Lower lobe of right lung (tissue), 2 donors: ENCODE measurements at regions not wholly inside any gene's neighbourhood (a gene's known extent, or its start where the extent isn't known, plus 50 kb on each side); places are given as distances from the start of the nearest gene placed in this dataset.
"Not testable (repeated sequence)": the region's sequence is repeated elsewhere in the genome, so short reads cannot be mapped to it uniquely, and the experiment has no call there.

Experiments
- ATAC-seq, 2 donors: fragments of 200-7000 bp; cut with Tn5 transposase; one replicate each; pipeline ENCODE4 v1.9.1; 2020 to 2022; ENCODE audit warnings: mild to moderate bottlenecking in 2 of 2, moderate library complexity in 2 of 2
- DNase-seq: peaks from one replicate; pipeline ENCODE4 v3.0.0-alpha.2; 2020
- H3K27ac ChIP-seq: fragments of 200-600 bp; one replicate; pipeline ENCODE4 v1.8.0; 2022
- H3K27me3 ChIP-seq: fragments of 200-600 bp; one replicate; pipeline ENCODE4 v1.8.0; 2022; ENCODE audit warnings: low read depth
- H3K36me3 ChIP-seq: fragments of 200-600 bp; one replicate; pipeline ENCODE4 v1.8.0; 2022; ENCODE audit warnings: mild to moderate bottlenecking
- H3K4me1 ChIP-seq: fragments of 200-600 bp; one replicate; pipeline ENCODE4 v1.8.0; 2022
- H3K4me3 ChIP-seq: fragments of 200-600 bp; one replicate; pipeline ENCODE4 v1.8.0; 2022; ENCODE audit warnings: mild to moderate bottlenecking
- H3K9me3 ChIP-seq: fragments of 200-600 bp; one replicate; pipeline ENCODE4 v1.8.0; 2022
- intact Hi-C: fragments of 100-400 bp; cut with DNase I; formaldehyde crosslinking; loops from one replicate; pipeline ENCODE4 v1.11.0; 2022
- TF ChIP-seq, protein P1 (sequence below): fragments of 200-600 bp; IDR thresholded peaks from one replicate; pipeline ENCODE4 v1.8.0; 2022; ENCODE audit warnings: antibody characterized with exemption, mild to moderate bottlenecking
- donor health status: DM: no; HTN: yes; CAD: no; lungs with severe emphysema.

DNA sequence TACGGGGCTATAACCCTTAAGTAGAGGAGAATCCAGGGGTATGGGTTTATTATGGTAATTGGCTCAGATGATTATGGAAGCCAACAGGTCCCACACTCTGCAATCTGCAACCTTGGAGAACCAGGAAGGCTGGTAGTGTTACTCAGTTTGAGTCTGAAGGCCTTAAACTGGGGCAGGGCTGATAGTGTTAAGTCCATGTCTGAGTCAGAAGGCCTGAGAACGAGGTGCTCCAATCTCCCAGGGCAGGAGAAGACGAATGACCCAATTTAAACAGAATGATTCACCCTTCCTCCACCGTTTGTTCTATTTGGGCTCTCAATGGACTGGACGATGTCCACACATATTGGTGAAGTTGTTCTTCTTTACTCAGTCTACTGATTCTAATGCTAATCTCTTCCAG, 244.5 kb upstream of the PTER start:
- no peak overlapping the region for H3K27ac ChIP-seq
- H3K36me3 ChIP-seq, result no peaks in the 10 kb centered on the region
- intact Hi-C loops, result no loop called here
- no peaks in the 10 kb centered on the region for H3K4me1 ChIP-seq
- H3K4me3 ChIP-seq, result no peak overlapping the region
- TF ChIP-seq, protein P1, sequence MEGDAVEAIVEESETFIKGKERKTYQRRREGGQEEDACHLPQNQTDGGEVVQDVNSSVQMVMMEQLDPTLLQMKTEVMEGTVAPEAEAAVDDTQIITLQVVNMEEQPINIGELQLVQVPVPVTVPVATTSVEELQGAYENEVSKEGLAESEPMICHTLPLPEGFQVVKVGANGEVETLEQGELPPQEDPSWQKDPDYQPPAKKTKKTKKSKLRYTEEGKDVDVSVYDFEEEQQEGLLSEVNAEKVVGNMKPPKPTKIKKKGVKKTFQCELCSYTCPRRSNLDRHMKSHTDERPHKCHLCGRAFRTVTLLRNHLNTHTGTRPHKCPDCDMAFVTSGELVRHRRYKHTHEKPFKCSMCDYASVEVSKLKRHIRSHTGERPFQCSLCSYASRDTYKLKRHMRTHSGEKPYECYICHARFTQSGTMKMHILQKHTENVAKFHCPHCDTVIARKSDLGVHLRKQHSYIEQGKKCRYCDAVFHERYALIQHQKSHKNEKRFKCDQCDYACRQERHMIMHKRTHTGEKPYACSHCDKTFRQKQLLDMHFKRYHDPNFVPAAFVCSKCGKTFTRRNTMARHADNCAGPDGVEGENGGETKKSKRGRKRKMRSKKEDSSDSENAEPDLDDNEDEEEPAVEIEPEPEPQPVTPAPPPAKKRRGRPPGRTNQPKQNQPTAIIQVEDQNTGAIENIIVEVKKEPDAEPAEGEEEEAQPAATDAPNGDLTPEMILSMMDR, result no peak
- H3K9me3 ChIP-seq, result no peaks in the 10 kb centered on the region
- DNase-seq (no peak), ATAC-seq (no peak)
- no peaks in the 10 kb centered on the region for H3K27me3 ChIP-seq

DNA sequence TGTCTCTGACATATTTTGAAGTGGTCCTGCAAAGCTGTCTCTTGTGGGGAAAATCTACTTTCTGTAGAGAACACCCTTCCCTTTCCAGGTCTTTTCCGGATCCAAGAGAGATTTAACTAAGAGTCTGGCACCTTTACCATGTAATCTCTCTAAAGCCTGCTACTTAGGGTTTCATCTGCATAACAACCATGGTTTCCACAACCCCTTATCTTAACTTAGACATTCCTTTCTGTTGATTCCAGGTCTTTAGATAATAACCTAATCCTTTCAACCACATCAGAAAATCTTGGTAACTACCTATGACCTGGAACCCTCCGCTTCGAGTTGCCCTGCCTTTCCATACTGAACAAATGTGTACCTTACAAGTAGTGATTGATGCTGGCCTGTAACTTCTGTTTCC, 243.6 kb upstream of the PTER start:
- intact Hi-C loops, result no loop called here
- no peaks in the 10 kb centered on the region for H3K36me3 ChIP-seq
- no peaks in the 10 kb centered on the region for H3K4me1 ChIP-seq
- H3K27me3 ChIP-seq, result no peaks in the 10 kb centered on the region
- H3K9me3 ChIP-seq, result no peaks in the 10 kb centered on the region
- H3K27ac ChIP-seq, result no peak overlapping the region
- H3K4me3 ChIP-seq, result no peak overlapping the region
- ATAC-seq (no peak), DNase-seq (no peak)
- TF ChIP-seq, protein P1, result no peak

DNA sequence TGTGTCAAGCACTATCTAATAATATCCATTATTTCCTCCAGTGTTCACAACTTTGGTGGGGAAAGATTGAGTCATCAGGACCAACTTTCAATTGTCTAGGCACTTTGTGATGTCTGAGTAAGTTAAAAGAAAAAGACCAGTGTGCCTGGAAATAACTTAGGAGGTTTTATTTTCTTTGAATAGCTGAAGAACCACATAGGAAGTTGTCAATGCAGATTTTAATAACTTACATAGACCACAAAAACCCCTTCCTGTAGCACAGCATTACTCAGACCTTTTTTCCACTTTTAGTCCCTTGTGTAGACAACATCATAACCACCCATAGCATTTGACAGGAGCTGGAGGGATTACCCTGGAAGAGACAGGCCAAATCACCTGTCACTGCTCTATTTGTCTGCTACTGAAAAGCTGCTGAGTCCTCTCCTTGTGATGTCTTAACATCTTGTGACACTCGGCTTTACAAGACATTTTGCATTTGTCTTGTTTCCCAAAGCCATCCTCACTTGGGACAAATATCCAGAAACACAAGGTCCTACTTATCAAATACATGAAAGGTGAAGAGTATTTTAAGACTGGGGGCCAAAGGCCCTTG, 241.5 kb upstream of the PTER start:
- DNase-seq (no peak), ATAC-seq (no peak)
- Histone ChIP-seq H3K27ac (no peak overlapping the region), H3K4me1 (no peaks in the 10 kb centered on the region), H3K36me3 (no peaks in the 10 kb centered on the region), H3K9me3 (no peaks in the 10 kb centered on the region), H3K27me3 (no peaks in the 10 kb centered on the region), H3K4me3 (no peak overlapping the region)
- TF ChIP-seq, protein P1, result no peak
- intact Hi-C loops, result no loop called here

DNA sequence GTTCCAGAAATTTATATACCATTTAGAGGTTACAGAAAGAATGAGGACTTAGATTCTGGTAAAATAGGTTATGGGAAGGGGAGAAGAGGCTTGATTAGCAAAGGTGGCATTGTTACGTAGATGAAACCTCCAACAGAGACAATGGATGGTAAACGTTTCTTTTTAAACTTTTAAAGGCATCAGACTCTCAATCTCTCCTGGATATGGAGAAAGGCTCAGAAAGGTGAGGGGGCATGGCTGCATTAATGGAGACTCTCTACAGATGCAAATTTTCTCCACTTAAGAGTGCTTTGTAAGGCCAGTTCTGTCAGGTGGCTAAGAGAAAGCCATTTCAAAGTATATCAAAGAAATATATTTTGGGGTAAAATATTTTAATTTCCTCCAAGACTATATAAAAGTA, 240.9 kb upstream of the PTER start:
- Histone ChIP-seq H3K4me3 (no peak overlapping the region), H3K36me3 (no peaks in the 10 kb centered on the region), H3K27me3 (no peaks in the 10 kb centered on the region), H3K27ac (no peak overlapping the region), H3K4me1 (no peaks in the 10 kb centered on the region), H3K9me3 (no peaks in the 10 kb centered on the region)
- ATAC-seq (no peak), DNase-seq (no peak)
- intact Hi-C loops, result no loop called here
- TF ChIP-seq, protein P1, result no peak

DNA sequence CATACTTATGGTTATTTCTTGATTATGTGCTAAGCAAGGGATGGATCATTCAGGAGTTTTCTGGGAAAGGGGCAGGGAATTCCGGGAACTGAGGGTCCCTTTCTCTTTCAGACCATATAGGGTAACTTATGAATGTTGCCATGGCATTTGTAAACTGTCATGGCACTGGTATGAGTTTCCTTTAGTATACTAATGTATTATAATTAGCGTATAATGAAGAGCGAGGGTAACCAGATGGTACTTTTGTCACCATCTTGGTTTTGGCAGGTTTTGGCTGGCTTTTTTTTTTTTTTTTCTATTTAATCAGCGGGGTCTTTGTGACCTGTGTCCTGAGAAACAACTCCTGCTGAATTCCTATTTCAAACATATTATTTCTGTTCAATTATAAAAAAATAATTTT, 237.6 kb upstream of the PTER start:
- no peaks in the 10 kb centered on the region for H3K27me3 ChIP-seq

DNA sequence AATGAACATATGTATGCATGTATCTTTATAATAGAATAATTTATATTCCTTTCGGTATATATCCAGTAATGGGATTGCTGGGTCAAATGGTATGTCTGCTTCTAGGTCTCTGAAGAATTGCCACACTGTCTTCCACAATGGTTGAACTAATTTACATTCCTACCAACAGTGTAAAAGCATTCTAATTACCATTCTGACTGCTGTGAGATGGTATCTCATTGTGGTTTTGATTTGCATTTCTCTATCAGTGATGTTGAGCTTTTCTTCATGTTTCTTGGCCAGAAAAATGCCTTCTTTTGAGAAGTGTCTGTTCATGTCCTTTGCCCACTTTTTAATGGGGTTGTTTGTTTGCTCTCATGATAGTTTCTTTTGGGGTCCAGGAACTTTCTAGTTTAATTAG, 213.2 kb upstream of the PTER start:
- not testable (repeated sequence) for H3K27me3 ChIP-seq, H3K36me3 ChIP-seq, H3K4me1 ChIP-seq, ATAC-seq, H3K4me3 ChIP-seq, H3K27ac ChIP-seq, DNase-seq
- H3K9me3 ChIP-seq, result peaks cover 24% of the 10 kb centered on the region
- intact Hi-C loops, result loop anchor here (5.0 kb wide), 1 partner anchor 114 kb away; no protein-coding TSS in a partner anchor

More for the DNA sequence above, 237.6 kb upstream of the PTER start:
- Histone ChIP-seq H3K27ac (no peak overlapping the region), H3K9me3 (no peaks in the 10 kb centered on the region), H3K4me3 (no peak overlapping the region), H3K4me1 (no peaks in the 10 kb centered on the region), H3K36me3 (no peaks in the 10 kb centered on the region)
- no peak for ATAC-seq
- TF ChIP-seq, protein P1, result no peak
- intact Hi-C loops, result no loop called here
- no peak for DNase-seq
